PFSK-1 (cell line): ENCODE measurements at regions not wholly inside any gene's neighbourhood (a gene's known extent, or its start where the extent isn't known, plus 50 kb on each side); places are given as distances from the start of the nearest gene placed in this dataset.

Source experiments
- POLR2AphosphoS5 ChIP-seq: IDR thresholded peaks from 2 replicates; pipeline ENCODE4 v1.6.1; 2012; ENCODE audit warnings: low read depth, mild to moderate bottlenecking, control low read depth, low read length, moderate library complexity
- SIN3A ChIP-seq: IDR thresholded peaks from 2 replicates; pipeline ENCODE4 v1.6.1; 2012; ENCODE audit warnings: mild to moderate bottlenecking, low read length, moderate library complexity, borderline replicate concordance; ENCODE audit not compliant: insufficient read depth
- TAF1 ChIP-seq: IDR thresholded peaks from 2 replicates; pipeline ENCODE4 v1.6.1; 2012; ENCODE audit warnings: low read length, control low read depth, borderline replicate concordance; ENCODE audit not compliant: insufficient read depth

GRCh38 chr5:6279607-6280006 is 98.7 kb downstream of the MED10 start:
- TF ChIP-seq POLR2AphosphoS5 (no peak), TAF1 (no peak), SIN3A (no peak)
